ENCODE measurements at regions not wholly inside any gene's neighbourhood (a gene's known extent, or its start where the extent isn't known, plus 50 kb on each side); places are given as distances from the start of the nearest gene placed in this dataset.

DNA sequence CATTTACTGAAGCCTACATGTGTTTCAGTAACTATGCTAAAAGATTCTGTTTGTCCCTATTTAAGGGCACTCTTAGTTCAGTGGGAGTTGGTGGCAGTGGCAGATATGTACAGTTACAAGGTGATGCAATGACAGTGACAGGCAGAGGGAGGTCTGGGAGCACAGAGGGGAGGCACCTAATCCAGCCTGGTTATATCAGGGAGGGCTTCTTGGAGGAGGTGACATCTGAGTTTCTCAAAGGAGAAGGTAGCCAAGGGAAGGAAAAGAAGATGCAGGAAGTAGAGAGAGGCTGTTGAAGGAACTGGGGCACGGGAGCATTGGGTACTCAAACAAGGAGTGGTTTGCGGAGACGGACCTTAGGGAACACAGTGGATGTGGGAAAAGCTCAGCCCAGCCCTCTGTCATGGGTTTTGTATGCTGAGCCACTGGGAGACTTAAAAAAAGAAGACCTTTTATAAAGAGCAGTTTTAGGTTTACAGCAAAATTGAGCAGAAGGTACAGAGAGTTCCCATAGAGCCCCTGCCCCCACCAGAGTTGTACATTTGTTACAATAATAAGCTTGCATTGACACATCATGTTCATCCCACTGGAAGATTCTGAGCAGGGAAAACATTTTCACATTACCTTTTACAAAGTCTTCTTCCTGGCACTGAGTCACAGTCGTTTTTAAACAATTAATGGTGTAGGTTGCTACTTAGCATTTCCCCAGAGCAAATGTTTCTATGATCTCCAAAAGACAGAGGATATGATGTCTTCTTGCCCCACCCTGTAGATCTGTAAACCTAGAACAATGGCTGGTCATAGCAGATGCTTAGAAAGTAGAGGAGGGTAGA is 83.0 kb upstream of the TAF1B start:
- Histone ChIP-seq H3K27ac (ENCODE audit: insufficient read depth in 1 of 2, low read depth in 1 of 2, low read length in 2 of 2, poor library complexity in 1 of 2, severe bottlenecking in 2 of 2) (no peak overlapping the region), H3K4me3 (ENCODE audit: control insufficient read depth in 1 of 7, extremely low read depth in 1 of 7, insufficient read depth in 4 of 7, low read depth in 2 of 7, low read length in 6 of 7) (no peak overlapping the region), H3K27me3 (replicated peaks in 2 of 5; ENCODE audit: control insufficient read depth in 4 of 5, insufficient read depth in 5 of 5, low read length in 4 of 5) (no peaks in the 10 kb centered on the region), H3K4me1 (ENCODE audit: control extremely low read depth in 1 of 4, control insufficient read depth in 4 of 4, insufficient read depth in 4 of 4, low read length in 3 of 4) (peaks cover 0 to 39% (median 23%) of the 10 kb centered on the region in 4 experiments), H3K9me3 (ENCODE audit: control extremely low read depth in 1 of 5, control insufficient read depth in 4 of 5, insufficient read depth in 2 of 5, low read depth in 1 of 5, low read length in 4 of 5) (no peaks in the 10 kb centered on the region), H3K36me3 (ENCODE audit: control insufficient read depth in 4 of 4, insufficient read depth in 4 of 4, low read length in 3 of 4) (no peaks in the 10 kb centered on the region)
- DNase-seq, result no peak
- CTCF ChIA-PET, result interaction anchor here (1.0 to 5.6 kb wide), 3 partner anchors 10 to 40 kb away, joined by 3 to 53 read pairs (median 4); no protein-coding TSS in a partner anchor
- 87% methylated on average over 3 of the region's 4 CpGs for WGBS (ENCODE audit: insufficient coverage)
- POLR2A ChIA-PET, result no interaction called here

DNA sequence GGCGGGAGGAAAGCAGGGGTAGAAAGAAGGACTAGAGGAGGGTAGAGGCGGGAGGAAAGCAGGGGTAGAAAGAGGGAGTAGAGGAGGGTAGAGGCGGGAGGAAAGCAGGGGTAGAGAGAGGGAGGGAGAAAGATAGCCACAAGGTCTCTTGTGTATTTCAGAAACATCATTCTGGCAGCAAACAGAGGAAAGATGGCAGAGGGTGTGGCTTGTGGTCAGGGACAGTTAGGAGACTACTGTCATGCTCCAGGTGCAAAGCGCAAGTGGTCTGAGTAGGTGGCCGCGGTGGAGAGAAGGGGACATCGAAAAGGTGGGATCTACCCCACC is 82.4 kb upstream of the TAF1B start:
- no peak overlapping the region for H3K4me3 ChIP-seq (ENCODE audit: control insufficient read depth in 1 of 7, extremely low read depth in 1 of 7, insufficient read depth in 4 of 7, low read depth in 2 of 7, low read length in 6 of 7)
- ChIA-PET CTCF (interaction anchor here (1.2 to 2.1 kb wide), 2 partner anchors 10 to 39 kb away, joined by 4 to 8 read pairs; no protein-coding TSS in a partner anchor), POLR2A (no interaction called here)

DNA sequence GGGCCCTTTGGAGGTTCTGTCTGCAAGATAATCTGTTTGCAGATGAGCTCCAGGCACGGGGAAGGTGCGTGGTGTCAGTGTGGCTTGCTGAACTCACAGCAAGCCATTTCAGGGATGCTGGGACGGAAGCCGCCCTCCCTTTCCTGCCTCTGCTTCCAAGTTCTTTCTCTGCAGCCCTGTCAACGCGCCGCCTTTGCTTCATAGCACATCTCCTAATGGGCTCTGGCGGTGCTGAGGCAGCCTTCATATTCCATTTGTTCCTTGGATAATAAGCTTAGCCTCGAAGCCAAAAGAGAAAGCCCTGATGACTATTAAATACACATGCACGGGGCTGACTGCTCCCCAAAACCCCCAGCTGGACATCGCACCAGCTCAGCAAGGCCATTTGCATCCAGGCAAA is 81.7 kb upstream of the TAF1B start:
- Histone ChIP-seq H3K4me1 (ENCODE audit: control extremely low read depth in 1 of 4, control insufficient read depth in 4 of 4, insufficient read depth in 4 of 4, low read length in 3 of 4) (peaks cover 0 to 44% (median 19%) of the 10 kb centered on the region in 4 experiments), H3K36me3 (ENCODE audit: control insufficient read depth in 4 of 4, insufficient read depth in 4 of 4, low read length in 3 of 4) (no peaks in the 10 kb centered on the region), H3K4me3 (ENCODE audit: control insufficient read depth in 1 of 7, extremely low read depth in 1 of 7, insufficient read depth in 4 of 7, low read depth in 2 of 7, low read length in 6 of 7) (no peak overlapping the region), H3K27ac (ENCODE audit: insufficient read depth in 1 of 2, low read depth in 1 of 2, low read length in 2 of 2, poor library complexity in 1 of 2, severe bottlenecking in 2 of 2) (no peak overlapping the region), H3K9me3 (ENCODE audit: control extremely low read depth in 1 of 5, control insufficient read depth in 4 of 5, insufficient read depth in 2 of 5, low read depth in 1 of 5, low read length in 4 of 5) (no peaks in the 10 kb centered on the region), H3K27me3 (replicated peaks in 2 of 5; ENCODE audit: control insufficient read depth in 4 of 5, insufficient read depth in 5 of 5, low read length in 4 of 5) (no peaks in the 10 kb centered on the region)
- CTCF ChIA-PET, result interaction anchor here (2.1 kb wide), 1 partner anchor 10 kb away, joined by 8 read pairs; no protein-coding TSS in a partner anchor
- DNase-seq, result no peak
- WGBS (ENCODE audit: insufficient coverage), result 98% methylated on average over 11 of the region's 11 CpGs
- POLR2A ChIA-PET, result no interaction called here

More for the DNA sequence above, 82.4 kb upstream of the TAF1B start:
- Histone ChIP-seq H3K27me3 (replicated peaks in 2 of 5; ENCODE audit: control insufficient read depth in 4 of 5, insufficient read depth in 5 of 5, low read length in 4 of 5) (no peaks in the 10 kb centered on the region), H3K36me3 (ENCODE audit: control insufficient read depth in 4 of 4, insufficient read depth in 4 of 4, low read length in 3 of 4) (no peaks in the 10 kb centered on the region), H3K9me3 (ENCODE audit: control extremely low read depth in 1 of 5, control insufficient read depth in 4 of 5, insufficient read depth in 2 of 5, low read depth in 1 of 5, low read length in 4 of 5) (no peaks in the 10 kb centered on the region), H3K4me1 (ENCODE audit: control extremely low read depth in 1 of 4, control insufficient read depth in 4 of 4, insufficient read depth in 4 of 4, low read length in 3 of 4) (peaks cover 0 to 39% (median 18%) of the 10 kb centered on the region in 4 experiments), H3K27ac (ENCODE audit: insufficient read depth in 1 of 2, low read depth in 1 of 2, low read length in 2 of 2, poor library complexity in 1 of 2, severe bottlenecking in 2 of 2) (no peak overlapping the region)
- DNase-seq, result no peak
- 80% methylated on average over 7 of the region's 7 CpGs for WGBS (ENCODE audit: insufficient coverage)

DNA sequence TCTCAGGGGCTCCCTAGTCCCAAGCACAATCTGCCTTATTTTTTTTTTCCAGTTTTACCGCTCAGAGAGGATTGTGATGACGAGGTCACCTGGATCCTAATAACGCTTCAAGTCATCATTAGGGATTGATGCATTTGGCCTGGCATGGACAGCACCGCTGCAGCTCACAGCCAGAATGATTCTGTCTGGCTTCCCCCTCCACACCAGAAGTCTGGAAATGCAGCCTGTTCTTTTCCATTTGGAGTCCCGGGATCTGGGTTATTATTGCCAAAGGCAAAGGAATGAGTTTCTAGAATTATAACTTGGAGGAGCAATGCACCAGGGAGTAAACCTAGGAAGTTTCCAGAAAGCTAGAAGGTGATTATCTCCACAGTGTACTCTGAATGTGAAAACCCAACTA is 81.1 kb upstream of the TAF1B start:
- no peaks in the 10 kb centered on the region for H3K36me3 ChIP-seq (ENCODE audit: control insufficient read depth in 4 of 4, insufficient read depth in 4 of 4, low read length in 3 of 4)
- H3K27ac ChIP-seq (ENCODE audit: insufficient read depth in 1 of 2, low read depth in 1 of 2, low read length in 2 of 2, poor library complexity in 1 of 2, severe bottlenecking in 2 of 2), result no peak overlapping the region
- ChIA-PET CTCF (interaction anchor here (2.1 kb wide), 1 partner anchor 9 kb away, joined by 8 read pairs; no protein-coding TSS in a partner anchor), POLR2A (no interaction called here)
- no peaks in the 10 kb centered on the region for H3K27me3 ChIP-seq (replicated peaks in 2 of 5; ENCODE audit: control insufficient read depth in 4 of 5, insufficient read depth in 5 of 5, low read length in 4 of 5)
- H3K9me3 ChIP-seq (ENCODE audit: control extremely low read depth in 1 of 5, control insufficient read depth in 4 of 5, insufficient read depth in 2 of 5, low read depth in 1 of 5, low read length in 4 of 5), result no peaks in the 10 kb centered on the region
- H3K4me1 ChIP-seq (ENCODE audit: control extremely low read depth in 1 of 4, control insufficient read depth in 4 of 4, insufficient read depth in 4 of 4, low read length in 3 of 4), result peaks cover 0 to 42% (median 15%) of the 10 kb centered on the region in 4 experiments
- no peak for DNase-seq
- H3K4me3 ChIP-seq (ENCODE audit: control insufficient read depth in 1 of 7, extremely low read depth in 1 of 7, insufficient read depth in 4 of 7, low read depth in 2 of 7, low read length in 6 of 7), result no peak overlapping the region
- WGBS (ENCODE audit: insufficient coverage), result 100% methylated on average over 4 of the region's 5 CpGs

DNA sequence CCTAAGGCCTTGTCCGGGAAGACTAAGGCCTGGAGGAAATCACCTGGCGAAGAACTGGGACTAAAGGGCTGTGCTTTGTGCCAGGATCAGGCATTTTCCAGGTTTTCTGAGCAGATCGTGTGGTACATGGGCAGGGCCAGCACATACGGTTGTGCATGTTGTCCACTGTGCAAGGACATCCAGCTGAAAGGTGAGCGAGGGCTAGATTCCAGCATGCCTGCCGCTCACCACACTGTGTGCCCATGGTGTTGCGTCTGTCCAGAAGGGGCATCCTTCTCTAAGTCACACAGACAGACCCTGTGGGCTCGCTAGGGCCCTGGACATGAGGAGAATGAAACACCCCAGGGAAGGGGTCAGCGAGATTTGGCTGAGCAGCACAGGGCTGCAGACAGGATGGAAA is 80.3 kb upstream of the TAF1B start:
- Histone ChIP-seq H3K4me3 (ENCODE audit: control insufficient read depth in 1 of 7, extremely low read depth in 1 of 7, insufficient read depth in 4 of 7, low read depth in 2 of 7, low read length in 6 of 7) (no peak overlapping the region), H3K36me3 (ENCODE audit: control insufficient read depth in 4 of 4, insufficient read depth in 4 of 4, low read length in 3 of 4) (no peaks in the 10 kb centered on the region), H3K27me3 (replicated peaks in 2 of 5; ENCODE audit: control insufficient read depth in 4 of 5, insufficient read depth in 5 of 5, low read length in 4 of 5) (no peaks in the 10 kb centered on the region), H3K27ac (ENCODE audit: insufficient read depth in 1 of 2, low read depth in 1 of 2, low read length in 2 of 2, poor library complexity in 1 of 2, severe bottlenecking in 2 of 2) (no peak overlapping the region), H3K9me3 (ENCODE audit: control extremely low read depth in 1 of 5, control insufficient read depth in 4 of 5, insufficient read depth in 2 of 5, low read depth in 1 of 5, low read length in 4 of 5) (no peaks in the 10 kb centered on the region), H3K4me1 (ENCODE audit: control extremely low read depth in 1 of 4, control insufficient read depth in 4 of 4, insufficient read depth in 4 of 4, low read length in 3 of 4) (peaks cover 0 to 39% (median 8%) of the 10 kb centered on the region in 4 experiments)
- CTCF ChIA-PET, result interaction anchor here (2.1 kb wide), 1 partner anchor 8 kb away, joined by 8 read pairs; no protein-coding TSS in a partner anchor
- POLR2A ChIA-PET, result no interaction called here
- no peak for DNase-seq
- 100% methylated on average over 7 of the region's 9 CpGs for WGBS (ENCODE audit: insufficient coverage)

DNA sequence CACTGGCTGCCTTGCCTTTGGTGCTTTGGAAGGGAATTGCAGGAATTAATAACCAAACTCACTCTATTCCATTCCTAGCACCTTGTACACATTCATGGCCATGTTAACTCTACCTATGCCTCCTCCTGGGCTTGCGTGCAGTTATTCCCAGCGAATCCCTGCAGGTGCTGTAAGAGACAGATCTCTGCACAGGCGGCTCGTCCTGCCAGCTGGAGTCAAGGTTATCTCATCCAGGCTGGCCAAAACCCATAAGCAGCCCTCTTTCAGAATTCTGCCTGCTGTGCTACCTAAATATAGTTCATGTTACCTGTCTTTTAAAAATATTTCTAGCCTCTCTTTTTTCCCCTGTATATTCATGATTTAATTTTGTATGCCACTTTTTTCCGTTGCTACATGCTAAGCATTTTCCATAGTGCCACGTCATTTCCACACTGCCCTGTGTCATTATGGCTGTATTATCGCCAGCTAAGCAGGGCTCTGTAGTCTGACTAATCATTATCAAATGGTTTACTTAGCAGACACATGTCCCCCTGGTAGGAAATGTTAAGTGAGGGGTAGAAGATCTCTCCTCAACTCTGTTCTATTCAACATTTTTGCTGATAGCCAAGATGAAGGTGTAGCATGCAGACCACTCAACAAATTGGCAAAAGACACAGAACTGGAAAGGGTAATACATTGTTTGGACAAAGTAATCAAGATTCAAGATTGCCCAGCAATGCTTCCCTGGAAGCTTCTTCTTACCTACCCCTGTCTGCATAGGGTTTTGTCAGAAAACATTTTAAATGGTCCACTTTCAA is 79.7 kb upstream of the TAF1B start:
- WGBS (ENCODE audit: insufficient coverage), result 87% methylated on average over 6 of the region's 7 CpGs
- no peak overlapping the region for H3K27ac ChIP-seq (ENCODE audit: insufficient read depth in 1 of 2, low read depth in 1 of 2, low read length in 2 of 2, poor library complexity in 1 of 2, severe bottlenecking in 2 of 2)
- H3K9me3 ChIP-seq (ENCODE audit: control extremely low read depth in 1 of 5, control insufficient read depth in 4 of 5, insufficient read depth in 2 of 5, low read depth in 1 of 5, low read length in 4 of 5), result no peaks in the 10 kb centered on the region
- H3K4me1 ChIP-seq (ENCODE audit: control extremely low read depth in 1 of 4, control insufficient read depth in 4 of 4, insufficient read depth in 4 of 4, low read length in 3 of 4), result peaks cover 0 to 39% (median 4%) of the 10 kb centered on the region in 4 experiments
- H3K36me3 ChIP-seq (ENCODE audit: control insufficient read depth in 4 of 4, insufficient read depth in 4 of 4, low read length in 3 of 4), result no peaks in the 10 kb centered on the region
- H3K4me3 ChIP-seq (ENCODE audit: control insufficient read depth in 1 of 7, extremely low read depth in 1 of 7, insufficient read depth in 4 of 7, low read depth in 2 of 7, low read length in 6 of 7), result no peak overlapping the region
- H3K27me3 ChIP-seq (replicated peaks in 2 of 5; ENCODE audit: control insufficient read depth in 4 of 5, insufficient read depth in 5 of 5, low read length in 4 of 5), result no peaks in the 10 kb centered on the region
- CTCF ChIA-PET, result no interaction called here
- peak in 2 of 3 donors; percentile 25 to 47 for DNase-seq
- POLR2A ChIA-PET, result no interaction called here
